HepG2 (cell line): ENCODE measurements at regions not wholly inside any gene's neighbourhood (a gene's known extent, or its start where the extent isn't known, plus 50 kb on each side); places are given as distances from the start of the nearest gene placed in this dataset.

Experiments
- CBX1 ChIP-seq: IDR thresholded peaks from one replicate; pipeline ENCODE4 v1.6.1; 2016; ENCODE audit warnings: antibody characterized with exemption, low read depth
- CHD4 ChIP-seq: fragments of 200-600 bp; sonication (generic); IDR thresholded peaks from 2 replicates; pipeline ENCODE4 v1.7.0; 2017; ENCODE audit warnings: mild to moderate bottlenecking, low read length, borderline replicate concordance
- EP300 ChIP-seq, 3 experiments: sonication (generic) in 1 of 3; formaldehyde crosslinking in 1 of 3; IDR thresholded peaks; 2 replicates each; pipeline versions ENCODE4 v1.5.1 to v1.6.1; 2011 to 2020; ENCODE audit warnings: low read depth in 2 of 3, low read length in 2 of 3, borderline replicate concordance in 1 of 3, improper control_type of control experiment in 1 of 3, mild to moderate bottlenecking in 1 of 3, missing genetic modification reagents in 1 of 3, moderate library complexity in 1 of 3
- IRF2 ChIP-seq: IDR thresholded peaks from 2 replicates; pipeline ENCODE4 v1.6.1; 2018; ENCODE audit warnings: missing genetic modification reagents, missing compliant biosample characterization
- IRX3 ChIP-seq: sonication (generic); formaldehyde crosslinking; IDR thresholded peaks from 2 replicates; pipeline ENCODE4 v1.8.1; 2023; ENCODE audit warnings: mild to moderate bottlenecking, low read depth, missing genetic modification reagents, borderline replicate concordance
- KDM5B ChIP-seq: sonication (generic); formaldehyde crosslinking; IDR thresholded peaks from 2 replicates; pipeline ENCODE4 v1.4.0; 2020; ENCODE audit warnings: missing genetic modification reagents, mild to moderate bottlenecking, borderline replicate concordance
- MAZ ChIP-seq, 2 experiments: sonication (generic) in 1 of 2; formaldehyde crosslinking in 1 of 2; IDR thresholded peaks; 2 replicates each; pipeline versions ENCODE4 v1.5.0 to v1.6.1; 2012 to 2020; ENCODE audit warnings: low read depth in 2 of 2, mild to moderate bottlenecking in 2 of 2, borderline replicate concordance in 1 of 2, improper control_type of control experiment in 1 of 2, low read length in 1 of 2, missing genetic modification reagents in 1 of 2, moderate library complexity in 1 of 2
- NFE2L1 ChIP-seq: sonication (generic); formaldehyde crosslinking; IDR thresholded peaks from 2 replicates; pipeline ENCODE4 v1.4.0; 2020; ENCODE audit warnings: missing genetic modification reagents, mild to moderate bottlenecking, borderline replicate concordance
- SNRNP70 ChIP-seq: fragments of 200-400 bp; formaldehyde crosslinking; IDR thresholded peaks from 2 replicates; pipeline ENCODE4 v1.6.1; 2017; ENCODE audit warnings: mild to moderate bottlenecking, low read depth, low read length, moderate library complexity
- TMF1 ChIP-seq: sonication (generic); formaldehyde crosslinking; IDR thresholded peaks from 2 replicates; pipeline ENCODE4 v1.8.1; 2022; ENCODE audit warnings: low read depth, missing genetic modification reagents
- TP53 ChIP-seq: sonication (generic); formaldehyde crosslinking; conservative IDR thresholded peaks from 2 replicates; pipeline ENCODE4 v1.4.0; 2020; ENCODE audit warnings: missing genetic modification reagents
- ZNF264 ChIP-seq: sonication (generic); formaldehyde crosslinking; IDR thresholded peaks from 2 replicates; pipeline ENCODE4 v1.4.0; 2020; ENCODE audit warnings: missing genetic modification reagents
- ZNF331 ChIP-seq: sonication (generic); formaldehyde crosslinking; IDR thresholded peaks from 2 replicates; pipeline ENCODE4 v1.4.0; 2020; ENCODE audit warnings: missing genetic modification reagents
- ZNF510 ChIP-seq: sonication (generic); formaldehyde crosslinking; IDR thresholded peaks from 2 replicates; pipeline ENCODE4 v1.4.0; 2020; ENCODE audit warnings: low read depth, mild to moderate bottlenecking, missing genetic modification reagents
- ZNF570 ChIP-seq: sonication (generic); formaldehyde crosslinking; IDR thresholded peaks from 2 replicates; pipeline ENCODE4 v1.4.0; 2020; ENCODE audit warnings: mild to moderate bottlenecking, missing genetic modification reagents, borderline replicate concordance
- ZNF589 ChIP-seq: sonication (generic); formaldehyde crosslinking; conservative IDR thresholded peaks from 2 replicates; pipeline ENCODE4 v1.8.0; 2022; ENCODE audit warnings: mild to moderate bottlenecking, moderate library complexity, missing genetic modification reagents
- ZNF816 ChIP-seq: sonication (generic); formaldehyde crosslinking; IDR thresholded peaks from 2 replicates; pipeline ENCODE4 v1.8.0; 2022; ENCODE audit warnings: missing genetic modification reagents, mild to moderate bottlenecking, borderline replicate concordance
- TF ChIP-seq, protein P1 (sequence below): IDR thresholded peaks from 2 replicates; pipeline ENCODE4 v1.6.1; 2016; ENCODE audit warnings: low read depth
- TF ChIP-seq, protein P2 (sequence below): sonication (generic); formaldehyde crosslinking; IDR thresholded peaks from 2 replicates; pipeline ENCODE4 v1.5.0; 2020; ENCODE audit warnings: mild to moderate bottlenecking, missing genetic modification reagents
- TF ChIP-seq, protein P3 (sequence below): sonication (generic); formaldehyde crosslinking; IDR thresholded peaks from 2 replicates; pipeline ENCODE4 v1.4.0; 2020; ENCODE audit warnings: missing genetic modification reagents, borderline replicate concordance

DNA sequence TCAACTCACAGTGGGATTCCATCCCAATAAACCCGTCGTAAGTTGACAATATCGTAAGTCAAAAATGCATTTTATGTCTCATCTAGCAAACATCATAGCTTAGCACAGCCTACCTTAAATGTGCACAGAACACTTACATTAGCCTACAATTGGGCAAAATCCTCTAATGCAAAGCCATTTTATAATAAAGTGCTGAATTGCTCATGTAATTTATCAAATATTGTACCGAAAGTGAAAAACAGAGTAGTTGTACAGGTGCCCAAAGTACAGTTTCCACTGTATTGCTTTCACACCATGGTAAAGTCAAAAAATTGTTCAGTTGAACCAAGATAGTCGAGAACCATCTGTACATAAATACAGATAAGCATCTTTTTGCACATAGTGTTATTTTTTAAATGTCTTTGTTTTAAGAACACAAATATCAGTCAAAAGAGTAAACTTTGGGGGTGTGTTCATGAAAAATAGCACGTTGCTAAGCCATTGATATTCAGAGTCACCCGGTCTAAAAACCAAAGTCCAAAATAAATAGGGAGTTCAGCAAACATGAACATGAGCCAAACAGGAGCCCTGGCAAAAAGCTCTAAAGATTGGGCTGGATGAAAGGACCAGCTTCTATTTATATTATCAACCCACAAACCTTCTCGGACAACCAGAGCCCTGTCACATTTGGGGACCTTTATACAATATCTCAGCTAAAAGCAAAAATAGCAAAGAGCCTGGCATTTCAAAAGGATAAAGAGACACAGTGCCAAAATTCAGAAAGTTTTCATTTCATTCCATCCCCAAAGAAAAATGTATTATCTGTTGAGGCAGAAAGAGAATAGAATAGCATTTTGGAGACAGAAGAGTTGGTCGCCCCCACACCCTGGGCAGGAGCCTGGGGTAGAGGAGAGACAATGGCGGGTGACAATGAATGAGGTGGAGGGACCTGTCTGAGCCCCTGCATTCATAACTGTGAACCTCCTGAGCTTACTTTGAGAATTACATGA, 105.9 kb upstream of the SH3BP4 start (continued):
- no peak for TF ChIP-seq NFE2L1 (CRISPR knock-in tag)
- TF ChIP-seq TP53 (CRISPR knock-in tag) = no peak
- TF ChIP-seq IRF2 (CRISPR knock-in tag) = 0 out of 2 replicates have a peak, but pooled peaks have one; percentile 27
- TF ChIP-seq ZNF510 (CRISPR knock-in tag) = no peak
- peak; percentile 70; the same call in 1 of the 2 replicates for TF ChIP-seq CHD4
- no peak for TF ChIP-seq ZNF264 (CRISPR knock-in tag)
- TF ChIP-seq, protein P1, sequence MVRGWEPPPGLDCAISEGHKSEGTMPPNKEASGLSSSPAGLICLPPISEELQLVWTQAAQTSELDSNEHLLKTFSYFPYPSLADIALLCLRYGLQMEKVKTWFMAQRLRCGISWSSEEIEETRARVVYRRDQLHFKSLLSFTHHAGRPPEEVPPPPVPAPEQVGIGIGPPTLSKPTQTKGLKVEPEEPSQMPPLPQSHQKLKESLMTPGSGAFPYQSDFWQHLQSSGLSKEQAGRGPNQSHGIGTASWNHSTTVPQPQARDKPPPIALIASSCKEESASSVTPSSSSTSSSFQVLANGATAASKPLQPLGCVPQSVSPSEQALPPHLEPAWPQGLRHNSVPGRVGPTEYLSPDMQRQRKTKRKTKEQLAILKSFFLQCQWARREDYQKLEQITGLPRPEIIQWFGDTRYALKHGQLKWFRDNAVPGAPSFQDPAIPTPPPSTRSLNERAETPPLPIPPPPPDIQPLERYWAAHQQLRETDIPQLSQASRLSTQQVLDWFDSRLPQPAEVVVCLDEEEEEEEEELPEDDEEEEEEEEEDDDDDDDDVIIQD (CRISPR knock-in tag) = peak; percentile 72
- no peak for TF ChIP-seq SNRNP70
- peak; percentile 70; the same call in 1 of the 2 replicates for TF ChIP-seq ZNF331
- TF ChIP-seq MAZ (IDR thresholded peaks at IDR 0.05; ENCODE audit: borderline replicate concordance, low read depth, low read length) = no peak
- 0 out of 2 replicates have a peak, but pooled peaks have one; percentile 15 for TF ChIP-seq MAZ (CRISPR knock-in tag; IDR thresholded peaks at IDR 0.05; ENCODE audit: low read depth)
- TF ChIP-seq EP300 (IDR thresholded peaks at IDR 0.05; ENCODE audit: low read depth in 2 of 2, low read length in 2 of 2) = peak; percentile 37 to 98; a peak in 3 of 4 replicates
- TF ChIP-seq EP300 (CRISPR knock-in tag; IDR thresholded peaks at IDR 0.05; ENCODE audit: borderline replicate concordance) = no peak; the same call in 1 of the 2 replicates
- TF ChIP-seq ZNF570 (CRISPR knock-in tag) = no peak
- TF ChIP-seq KDM5B (CRISPR knock-in tag) = peak; percentile 27; the same call in 1 of the 2 replicates
- TF ChIP-seq ZNF816 (CRISPR knock-in tag) = peak; percentile 62; the same call in 1 of the 2 replicates
- no peak for TF ChIP-seq IRX3
- TF ChIP-seq, protein P2, sequence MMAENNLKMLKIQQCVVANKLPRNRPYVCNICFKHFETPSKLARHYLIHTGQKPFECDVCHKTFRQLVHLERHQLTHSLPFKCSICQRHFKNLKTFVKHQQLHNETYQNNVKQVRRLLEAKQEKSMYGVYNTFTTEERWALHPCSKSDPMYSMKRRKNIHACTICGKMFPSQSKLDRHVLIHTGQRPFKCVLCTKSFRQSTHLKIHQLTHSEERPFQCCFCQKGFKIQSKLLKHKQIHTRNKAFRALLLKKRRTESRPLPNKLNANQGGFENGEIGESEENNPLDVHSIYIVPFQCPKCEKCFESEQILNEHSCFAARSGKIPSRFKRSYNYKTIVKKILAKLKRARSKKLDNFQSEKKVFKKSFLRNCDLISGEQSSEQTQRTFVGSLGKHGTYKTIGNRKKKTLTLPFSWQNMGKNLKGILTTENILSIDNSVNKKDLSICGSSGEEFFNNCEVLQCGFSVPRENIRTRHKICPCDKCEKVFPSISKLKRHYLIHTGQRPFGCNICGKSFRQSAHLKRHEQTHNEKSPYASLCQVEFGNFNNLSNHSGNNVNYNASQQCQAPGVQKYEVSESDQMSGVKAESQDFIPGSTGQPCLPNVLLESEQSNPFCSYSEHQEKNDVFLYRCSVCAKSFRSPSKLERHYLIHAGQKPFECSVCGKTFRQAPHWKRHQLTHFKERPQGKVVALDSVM (CRISPR knock-in tag) = no peak
- TF ChIP-seq CBX1 = peak; percentile 34
- TF ChIP-seq TMF1 = no peak
- TF ChIP-seq ZNF589 = no peak
- TF ChIP-seq, protein P3, sequence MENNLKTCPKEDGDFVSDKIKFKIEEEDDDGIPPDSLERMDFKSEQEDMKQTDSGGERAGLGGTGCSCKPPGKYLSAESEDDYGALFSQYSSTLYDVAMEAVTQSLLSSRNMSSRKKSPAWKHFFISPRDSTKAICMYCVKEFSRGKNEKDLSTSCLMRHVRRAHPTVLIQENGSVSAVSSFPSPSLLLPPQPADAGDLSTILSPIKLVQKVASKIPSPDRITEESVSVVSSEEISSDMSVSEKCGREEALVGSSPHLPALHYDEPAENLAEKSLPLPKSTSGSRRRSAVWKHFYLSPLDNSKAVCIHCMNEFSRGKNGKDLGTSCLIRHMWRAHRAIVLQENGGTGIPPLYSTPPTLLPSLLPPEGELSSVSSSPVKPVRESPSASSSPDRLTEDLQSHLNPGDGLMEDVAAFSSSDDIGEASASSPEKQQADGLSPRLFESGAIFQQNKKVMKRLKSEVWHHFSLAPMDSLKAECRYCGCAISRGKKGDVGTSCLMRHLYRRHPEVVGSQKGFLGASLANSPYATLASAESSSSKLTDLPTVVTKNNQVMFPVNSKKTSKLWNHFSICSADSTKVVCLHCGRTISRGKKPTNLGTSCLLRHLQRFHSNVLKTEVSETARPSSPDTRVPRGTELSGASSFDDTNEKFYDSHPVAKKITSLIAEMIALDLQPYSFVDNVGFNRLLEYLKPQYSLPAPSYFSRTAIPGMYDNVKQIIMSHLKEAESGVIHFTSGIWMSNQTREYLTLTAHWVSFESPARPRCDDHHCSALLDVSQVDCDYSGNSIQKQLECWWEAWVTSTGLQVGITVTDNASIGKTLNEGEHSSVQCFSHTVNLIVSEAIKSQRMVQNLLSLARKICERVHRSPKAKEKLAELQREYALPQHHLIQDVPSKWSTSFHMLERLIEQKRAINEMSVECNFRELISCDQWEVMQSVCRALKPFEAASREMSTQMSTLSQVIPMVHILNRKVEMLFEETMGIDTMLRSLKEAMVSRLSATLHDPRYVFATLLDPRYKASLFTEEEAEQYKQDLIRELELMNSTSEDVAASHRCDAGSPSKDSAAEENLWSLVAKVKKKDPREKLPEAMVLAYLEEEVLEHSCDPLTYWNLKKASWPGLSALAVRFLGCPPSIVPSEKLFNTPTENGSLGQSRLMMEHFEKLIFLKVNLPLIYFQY (CRISPR knock-in tag) = peak; percentile 84; the same call in 1 of the 2 replicates
